GM18519 (cell line): ENCODE measurements at regions not wholly inside any gene's neighbourhood (a gene's known extent, or its start where the extent isn't known, plus 50 kb on each side); places are given as distances from the start of the nearest gene placed in this dataset.
"Not testable (repeated sequence)": the region's sequence is repeated elsewhere in the genome, so short reads cannot be mapped to it uniquely, and the experiment has no call there.

Source experiments
- ATAC-seq: cut with Tn5 transposase; IDR thresholded peaks from one replicate; pipeline ENCODE4 v1.9.1; 2021; ENCODE audit warnings: mild to moderate bottlenecking, moderate library complexity; ENCODE audit not compliant: unreplicated experiment, low FRiP score

DNA sequence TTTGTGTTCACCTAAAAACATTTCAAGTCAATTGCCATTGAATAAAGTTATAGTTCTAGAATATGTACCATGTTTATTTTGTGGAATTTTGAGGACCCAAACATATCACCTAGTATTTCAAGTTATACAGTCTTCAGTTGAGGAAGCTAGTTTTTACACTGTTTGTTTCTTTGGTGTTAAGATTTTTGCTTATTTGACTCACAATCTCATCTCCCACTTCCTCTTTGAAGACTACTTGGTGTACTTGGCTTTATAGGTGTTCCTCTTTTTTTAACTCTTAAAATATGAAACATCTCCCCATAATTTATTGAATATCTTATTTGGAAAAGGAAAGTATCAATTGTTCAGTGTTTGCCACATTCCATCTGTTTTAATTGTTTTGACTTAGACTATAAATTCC is 675.4 kb downstream of the RAPGEF2 start:
- ATAC-seq = no peak

DNA sequence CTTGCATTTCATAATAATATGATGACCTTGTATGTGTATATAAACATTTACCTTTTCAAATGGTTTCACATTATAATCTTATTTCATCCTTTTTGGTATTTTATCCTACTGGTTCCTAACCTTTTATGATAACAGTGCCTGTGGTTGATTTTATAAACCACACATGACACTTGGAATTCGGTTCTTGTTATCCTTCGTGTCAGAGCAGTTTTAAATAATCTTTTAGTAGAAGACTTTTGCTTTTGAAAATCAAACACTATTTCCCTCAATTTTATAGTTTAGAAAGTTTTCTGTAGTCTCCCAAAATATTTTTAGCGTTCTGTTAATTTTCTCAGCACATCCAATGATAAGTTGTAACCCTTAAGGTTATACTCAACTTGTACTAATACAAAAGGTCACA is 676.8 kb downstream of the RAPGEF2 start:
- no peak for ATAC-seq

DNA sequence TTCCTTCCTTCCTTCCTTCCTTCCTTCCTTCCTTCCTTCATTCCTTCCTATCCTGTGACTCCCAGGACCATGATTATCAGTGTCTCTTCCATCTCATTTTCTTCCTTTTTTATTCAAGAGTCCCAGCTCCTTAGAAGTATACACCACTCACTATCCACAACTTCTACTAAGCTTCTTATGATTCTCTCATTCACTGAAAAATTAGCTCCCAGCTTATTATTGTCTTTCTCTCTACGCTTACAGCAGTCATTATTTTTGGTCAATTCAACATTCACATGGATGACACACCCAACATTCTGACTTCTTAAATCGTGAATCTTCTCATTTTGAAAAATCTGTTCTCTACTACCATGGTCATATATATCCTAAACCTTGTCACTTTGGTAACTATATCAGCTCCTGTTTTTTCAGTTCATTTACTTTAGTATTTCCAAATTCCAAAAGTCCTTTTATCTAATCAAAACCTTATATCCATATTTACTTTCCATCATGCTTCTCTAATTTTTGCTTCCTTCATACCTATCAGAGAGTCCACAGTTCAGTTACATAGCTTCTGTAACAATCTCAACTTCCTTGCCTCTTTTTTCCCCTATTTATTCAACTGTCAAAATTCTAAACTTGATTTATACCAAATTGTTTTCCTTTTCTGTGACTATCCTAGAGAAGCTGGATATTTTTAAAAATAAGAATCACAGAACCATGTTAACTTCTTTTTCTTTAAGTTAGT is 677.5 kb downstream of the RAPGEF2 start:
- ATAC-seq = no peak

DNA sequence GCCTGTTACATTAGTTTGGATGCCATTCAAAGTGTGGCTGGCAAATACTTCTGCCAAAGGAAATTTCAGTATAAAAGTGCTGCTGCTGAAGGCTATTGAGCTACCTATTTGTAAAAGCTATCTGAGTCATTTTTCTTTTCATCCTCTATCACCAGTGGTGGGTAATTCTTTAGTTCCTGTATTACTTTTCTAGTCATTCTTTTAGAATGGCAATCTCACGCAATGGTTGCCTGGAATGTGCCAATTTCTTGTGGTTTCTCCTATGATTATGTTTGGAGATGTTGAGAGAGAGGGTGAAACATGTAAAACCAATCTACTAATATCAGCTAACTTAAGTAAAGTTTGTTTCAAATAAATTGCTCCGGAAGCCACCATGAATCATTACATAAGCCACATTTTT is 685.0 kb downstream of the RAPGEF2 start:
- no peak for ATAC-seq

DNA sequence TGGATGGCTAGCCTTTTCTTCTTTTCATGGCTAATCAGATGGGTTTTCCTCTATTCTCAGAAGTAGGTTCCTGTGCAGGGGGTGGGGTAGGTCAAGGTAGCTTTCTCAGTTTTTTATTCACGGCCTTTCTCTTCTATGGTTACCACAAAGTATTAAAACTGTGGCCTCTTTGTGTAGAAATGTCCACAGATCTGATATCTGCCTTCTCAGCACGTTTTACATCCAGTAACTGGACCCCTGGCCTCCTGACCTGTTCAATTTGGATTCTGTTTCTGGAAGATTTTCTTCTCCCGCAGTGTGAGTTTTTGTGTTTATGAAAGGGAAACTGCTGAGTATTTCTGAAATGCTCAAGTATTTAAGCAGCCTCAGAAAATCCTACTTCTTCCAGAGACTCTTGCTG is 688.5 kb downstream of the RAPGEF2 start:
- no peak for ATAC-seq

GRCh38 chr4:159804592-159804991 is 701.7 kb downstream of the RAPGEF2 start:
- ATAC-seq = not testable (repeated sequence)

DNA sequence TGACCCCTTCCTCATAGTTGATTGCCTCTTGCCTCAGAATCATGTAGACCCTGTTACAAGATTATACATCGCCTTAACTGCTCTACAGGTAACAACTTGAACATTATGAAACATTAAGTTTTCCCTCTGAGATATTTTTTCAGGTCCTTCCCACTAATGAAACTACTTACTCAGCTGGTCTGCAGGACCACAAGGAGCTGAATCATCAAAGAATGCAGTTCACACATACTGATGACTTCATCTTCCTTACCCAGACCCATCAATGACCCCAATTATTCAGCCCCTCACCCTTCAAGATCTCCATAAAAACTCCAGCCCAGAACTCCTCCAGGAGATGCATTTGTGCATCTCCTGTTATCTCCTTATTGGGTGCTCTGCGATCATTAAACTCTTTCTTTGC is 720.9 kb downstream of the RAPGEF2 start:
- ATAC-seq = no peak

DNA sequence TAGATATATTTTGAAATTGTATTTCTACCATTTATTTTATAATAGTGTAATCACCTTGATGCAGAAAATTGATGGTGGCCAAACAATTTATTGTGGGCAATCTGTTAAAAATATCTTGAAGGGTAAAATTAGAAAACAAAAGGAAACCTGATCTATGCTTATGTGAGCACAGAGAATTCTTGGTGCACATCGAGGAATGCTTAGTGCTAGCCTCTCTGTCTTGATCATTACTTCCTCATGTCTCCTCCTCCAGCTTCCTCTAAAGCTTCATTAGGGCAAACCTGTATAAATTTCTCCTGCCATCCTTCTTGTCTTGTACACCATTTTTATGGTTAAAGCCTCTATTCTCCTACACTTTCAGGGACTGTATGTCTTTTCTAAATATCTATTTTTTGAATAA is 725.8 kb downstream of the RAPGEF2 start:
- ATAC-seq = no peak

GRCh38 chr4:159829184-159829583 is 726.3 kb downstream of the RAPGEF2 start:
- no peak for ATAC-seq

GRCh38 chr4:159837071-159837470 is 734.2 kb downstream of the RAPGEF2 start:
- no peak for ATAC-seq

DNA sequence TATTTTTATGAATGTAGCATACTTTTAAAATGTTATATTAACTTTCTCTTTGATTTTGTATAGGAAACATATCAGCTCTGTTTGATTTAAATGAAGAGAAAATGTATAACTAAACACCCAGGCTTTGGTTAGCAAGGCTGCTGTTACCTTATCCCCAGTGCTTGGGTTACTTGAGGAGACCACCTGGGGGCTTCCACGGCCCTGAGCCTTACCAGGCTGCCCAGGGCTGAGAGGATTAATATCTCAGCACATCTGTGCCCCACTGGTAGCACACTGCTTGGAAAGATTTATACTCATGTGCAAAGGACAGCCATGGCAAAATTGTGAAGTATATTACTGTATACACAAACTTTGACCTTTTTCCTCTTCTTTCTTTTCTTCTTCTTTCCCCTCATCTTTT is 752.9 kb downstream of the RAPGEF2 start:
- ATAC-seq = no peak

- no peak for ATAC-seq
Observed at GRCh38 chr4:159856451-159856850, 753.6 kb downstream of the RAPGEF2 start.

GRCh38 chr4:159859656-159860148 is 756.8 kb downstream of the RAPGEF2 start:
- no peak for ATAC-seq

DNA sequence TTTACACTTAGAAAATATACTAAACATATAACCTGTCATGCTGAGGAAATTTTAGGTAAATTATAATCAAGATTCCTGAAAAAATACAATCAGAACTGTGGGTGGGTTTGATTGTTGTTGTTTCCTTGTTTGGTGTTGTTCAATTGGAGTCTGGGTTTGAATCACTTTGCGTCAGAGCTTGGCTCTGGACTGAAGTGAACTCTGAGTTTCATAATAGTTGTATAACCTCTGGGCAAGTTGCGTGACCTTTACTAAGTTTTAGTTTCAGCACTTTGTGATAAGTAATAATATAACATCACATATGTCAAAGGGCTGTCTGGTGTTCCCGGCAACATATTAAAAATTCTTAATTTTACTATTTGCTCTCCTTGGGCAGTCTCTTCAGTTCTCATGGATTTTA is 758.1 kb downstream of the RAPGEF2 start:
- no peak for ATAC-seq

DNA sequence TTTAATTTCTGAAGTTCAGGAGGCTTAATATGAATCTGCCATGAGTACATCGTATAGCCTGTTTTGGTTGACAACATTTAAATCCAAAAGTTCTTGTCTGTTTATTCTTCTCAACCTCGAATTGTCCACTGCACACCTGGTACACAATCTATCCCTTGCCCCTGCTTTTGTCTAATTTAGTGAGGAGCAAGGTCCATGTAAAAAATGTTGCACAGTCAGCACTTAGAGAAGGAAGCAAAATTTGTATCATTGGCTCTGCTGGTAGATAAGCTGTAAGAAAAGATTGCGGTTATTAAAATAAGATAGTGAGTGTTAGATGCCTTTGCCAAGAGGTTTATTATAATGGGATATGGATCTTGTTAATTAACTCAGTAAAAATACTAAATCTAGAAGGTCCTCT is 761.5 kb downstream of the RAPGEF2 start:
- no peak for ATAC-seq

- no peak for ATAC-seq
Observed at GRCh38 chr4:159867673-159868072, 764.8 kb downstream of the RAPGEF2 start.

DNA sequence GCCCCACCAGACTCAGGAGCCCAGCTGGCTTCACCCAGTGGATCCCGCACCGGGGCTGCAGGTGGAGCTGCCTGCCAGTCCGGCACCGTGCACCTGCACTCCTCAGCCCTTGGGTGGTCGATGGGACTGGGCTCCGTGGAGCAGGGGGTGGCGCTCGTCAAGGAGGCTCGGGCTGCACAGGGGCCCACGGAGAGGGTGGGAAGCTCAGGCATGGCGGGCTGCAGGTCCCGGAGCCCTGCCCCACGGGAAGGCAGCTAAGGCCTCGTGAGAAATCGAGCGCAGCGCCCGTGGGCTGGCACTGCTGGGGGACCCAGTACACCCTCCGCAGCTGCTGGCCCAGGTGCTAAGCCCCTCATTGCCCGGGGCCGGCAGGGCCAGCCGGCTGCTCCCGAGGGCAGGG is 766.1 kb downstream of the RAPGEF2 start:
- ATAC-seq = not testable (repeated sequence)

- ATAC-seq = no peak
Observed at GRCh38 chr4:159871141-159871540, 768.3 kb downstream of the RAPGEF2 start.

DNA sequence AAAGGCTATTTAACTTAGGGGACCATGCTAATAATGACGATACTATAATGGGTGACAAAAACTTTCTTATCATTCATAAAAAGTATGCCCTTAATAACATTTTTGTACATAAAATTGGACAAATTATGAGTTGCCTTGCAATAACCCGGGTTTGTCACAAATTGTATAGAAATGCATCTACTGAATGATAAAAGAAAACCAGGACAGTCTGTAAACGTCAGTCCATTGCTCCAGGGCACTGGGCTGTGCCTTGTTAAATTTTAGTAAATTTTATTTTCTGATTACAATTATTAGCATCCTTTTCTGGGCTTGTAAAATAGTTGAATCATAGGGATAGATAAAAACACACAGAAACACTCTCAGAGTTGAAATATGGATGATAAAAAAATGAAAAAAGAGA is 778.3 kb downstream of the RAPGEF2 start:
- no peak for ATAC-seq

- no peak for ATAC-seq
Observed at GRCh38 chr4:159884989-159885388, 782.1 kb downstream of the RAPGEF2 start.

GRCh38 chr4:159899596-159899995 is 796.7 kb downstream of the RAPGEF2 start:
- ATAC-seq = no peak

DNA sequence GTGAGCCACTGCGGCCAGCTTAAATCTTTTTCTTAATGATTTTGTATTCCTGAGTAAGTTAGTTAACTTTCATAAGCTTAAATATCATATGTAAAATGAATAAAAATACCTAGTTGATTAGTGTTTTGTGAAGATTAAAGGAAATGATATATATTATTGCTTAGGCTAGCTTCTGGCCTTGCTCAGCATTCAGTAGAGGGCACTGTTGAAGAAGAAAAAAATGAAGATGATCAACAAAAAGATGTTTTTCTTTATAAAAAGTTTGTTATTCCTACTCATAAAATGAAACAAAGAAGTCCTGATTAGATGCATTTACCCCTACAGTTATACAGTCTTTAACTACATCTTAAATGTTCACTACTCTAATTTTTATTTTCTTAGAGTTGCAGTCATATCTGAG is 797.7 kb downstream of the RAPGEF2 start:
- no peak for ATAC-seq

DNA sequence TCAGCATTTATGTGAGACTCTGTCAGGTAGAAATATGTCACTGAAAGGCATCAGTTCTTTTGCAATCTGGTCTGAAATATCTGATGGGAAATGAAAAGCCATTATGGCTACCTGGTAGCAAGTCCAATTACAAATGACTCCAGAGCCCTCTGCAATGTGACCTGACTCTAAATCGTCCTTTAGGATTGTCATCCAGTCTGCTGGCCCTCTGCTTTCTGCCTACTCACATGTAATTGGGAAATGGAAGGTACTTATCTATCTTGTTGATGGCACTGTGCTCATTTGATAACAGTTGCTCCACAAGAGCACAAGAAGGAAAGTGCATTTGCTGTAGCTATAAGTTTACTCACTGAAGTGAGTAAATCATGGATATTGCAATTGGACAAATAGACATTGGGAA is 799.8 kb downstream of the RAPGEF2 start:
- no peak for ATAC-seq
